Dermis blood vessel endothelial cell (primary cell): ENCODE measurements at regions not wholly inside any gene's neighbourhood (a gene's known extent, or its start where the extent isn't known, plus 50 kb on each side); places are given as distances from the start of the nearest gene placed in this dataset.
"Not testable (repeated sequence)": the region's sequence is repeated elsewhere in the genome, so short reads cannot be mapped to it uniquely, and the experiment has no call there.

Source experiments
- DNase-seq: peaks from one replicate; pipeline ENCODE4 v3.0.0; 2010

- DNase-seq = no peak
Measured at GRCh38 chr12:46487567-46488131, 115.1 kb upstream of the SLC38A2 start.

- DNase-seq = no peak
Measured at GRCh38 chr12:46486588-46486987, 114.0 kb upstream of the SLC38A2 start.

DNA sequence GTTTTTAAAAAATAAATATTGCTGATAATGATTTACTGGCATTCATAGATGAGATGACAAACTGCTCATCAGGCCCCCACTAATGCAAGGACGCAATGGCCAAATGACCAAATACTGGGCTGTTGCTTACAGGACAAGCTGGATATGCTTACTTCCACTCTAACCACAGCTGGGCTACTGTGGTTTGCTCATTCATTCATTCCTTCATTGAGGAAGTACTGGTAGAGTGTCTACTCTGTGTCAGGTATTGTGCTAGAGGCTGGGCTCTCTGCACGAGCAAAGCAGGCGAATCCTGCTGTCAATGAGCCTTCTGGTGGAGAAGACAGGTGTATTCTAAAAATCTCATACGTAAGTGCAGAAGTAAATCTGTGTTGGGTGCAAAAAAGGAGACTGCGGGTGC is 113.3 kb upstream of the SLC38A2 start:
- DNase-seq = no peak

GRCh38 chr12:46484396-46485061 is 112.0 kb upstream of the SLC38A2 start:
- no peak for DNase-seq

DNA sequence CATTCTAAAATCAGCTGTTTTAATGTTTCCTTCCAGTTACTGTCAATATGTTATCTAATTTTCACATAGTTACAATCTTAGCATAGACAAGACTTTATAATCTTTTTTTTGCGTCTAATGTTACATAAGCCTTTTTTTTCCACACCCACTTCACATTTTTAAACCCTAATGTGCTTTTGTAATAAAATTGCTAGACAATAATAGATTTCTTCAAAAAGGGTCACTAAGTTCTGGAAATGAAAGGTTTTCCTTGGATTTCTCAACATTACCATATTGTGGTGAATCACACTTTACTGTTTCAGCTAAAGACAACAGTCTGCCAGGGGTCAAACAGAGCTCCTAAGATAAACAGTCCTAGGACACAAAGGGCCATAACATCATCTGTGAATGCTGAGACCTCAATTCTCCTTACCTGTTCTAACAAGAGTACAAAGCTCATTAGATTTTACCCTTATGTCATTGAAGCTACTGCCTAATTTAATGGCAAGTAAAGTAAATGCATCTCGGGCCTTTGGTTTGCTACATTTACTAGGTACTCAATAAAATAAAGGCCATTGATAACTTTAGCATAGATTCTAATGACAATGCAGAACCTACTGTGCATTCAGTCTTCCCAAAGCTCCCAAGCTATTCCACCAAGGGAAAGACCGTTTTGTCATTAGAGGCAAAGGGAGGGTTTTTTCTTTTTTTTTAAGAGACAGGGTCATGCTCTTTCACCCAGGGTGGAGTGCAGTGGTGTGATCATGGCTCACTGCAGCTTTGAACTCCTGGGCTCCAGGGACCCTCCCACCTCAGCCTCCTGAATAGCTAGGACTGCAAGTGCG is 111.2 kb upstream of the SLC38A2 start:
- DNase-seq = peak; percentile 72

GRCh38 chr12:46480724-46481123 is 108.2 kb upstream of the SLC38A2 start:
- DNase-seq = peak; percentile 88

DNA sequence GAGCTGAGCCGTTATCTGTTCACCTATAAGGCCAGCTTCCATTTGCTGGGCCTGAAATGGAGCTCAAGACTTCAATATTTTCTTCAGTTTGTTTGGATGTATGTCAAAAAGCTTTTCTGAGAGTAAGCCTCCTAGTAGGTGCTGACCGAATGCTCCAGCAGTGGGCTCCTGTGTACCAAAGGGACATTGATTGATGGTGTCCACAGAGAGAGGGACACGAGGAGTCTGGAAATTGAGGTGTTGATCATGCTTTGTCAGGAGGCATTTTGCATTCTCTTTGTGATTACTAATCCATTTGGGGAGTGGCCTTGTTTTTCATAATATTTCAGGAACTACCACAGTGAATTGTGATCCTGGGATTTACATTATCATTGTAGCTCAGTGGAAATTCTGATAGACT is 107.7 kb upstream of the SLC38A2 start:
- no peak for DNase-seq

DNA sequence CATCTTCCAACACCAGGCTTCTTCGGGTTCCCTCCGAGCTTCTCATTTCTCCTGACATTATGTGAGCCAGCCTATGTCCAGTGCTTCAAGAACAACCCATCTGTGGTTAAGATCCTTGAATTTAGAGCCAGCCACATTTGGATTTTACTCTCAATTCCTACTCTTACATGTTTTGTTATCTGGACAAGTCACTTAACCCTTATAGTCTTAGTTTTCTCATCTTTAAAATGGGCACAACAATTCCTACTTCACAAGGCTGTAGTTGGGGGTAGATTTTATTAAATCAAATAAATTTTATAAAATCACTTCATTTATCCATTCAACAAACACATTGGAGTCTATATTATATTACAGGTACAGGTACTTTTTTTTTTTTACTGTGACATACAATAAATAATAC is 105.5 kb upstream of the SLC38A2 start:
- DNase-seq = no peak

DNA sequence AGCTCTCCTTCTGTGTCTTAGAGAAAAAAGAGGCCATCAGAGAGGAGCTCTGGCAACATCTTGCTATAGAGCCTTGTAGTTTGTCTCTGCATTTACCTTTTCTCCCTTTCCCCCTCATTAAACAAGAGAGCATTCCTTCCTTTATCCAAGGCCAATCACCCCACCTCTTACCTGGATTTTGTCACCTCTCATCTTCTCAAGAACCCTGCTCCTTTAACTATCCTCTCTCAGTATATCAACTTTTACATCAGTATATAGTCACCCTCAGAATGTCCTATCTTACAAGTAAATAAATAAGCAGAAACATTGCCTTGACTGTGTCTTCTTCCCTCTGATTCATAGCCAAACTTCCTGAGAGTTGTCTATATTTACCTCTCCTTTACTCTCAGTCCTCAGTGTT is 105.0 kb upstream of the SLC38A2 start:
- DNase-seq = no peak

DNA sequence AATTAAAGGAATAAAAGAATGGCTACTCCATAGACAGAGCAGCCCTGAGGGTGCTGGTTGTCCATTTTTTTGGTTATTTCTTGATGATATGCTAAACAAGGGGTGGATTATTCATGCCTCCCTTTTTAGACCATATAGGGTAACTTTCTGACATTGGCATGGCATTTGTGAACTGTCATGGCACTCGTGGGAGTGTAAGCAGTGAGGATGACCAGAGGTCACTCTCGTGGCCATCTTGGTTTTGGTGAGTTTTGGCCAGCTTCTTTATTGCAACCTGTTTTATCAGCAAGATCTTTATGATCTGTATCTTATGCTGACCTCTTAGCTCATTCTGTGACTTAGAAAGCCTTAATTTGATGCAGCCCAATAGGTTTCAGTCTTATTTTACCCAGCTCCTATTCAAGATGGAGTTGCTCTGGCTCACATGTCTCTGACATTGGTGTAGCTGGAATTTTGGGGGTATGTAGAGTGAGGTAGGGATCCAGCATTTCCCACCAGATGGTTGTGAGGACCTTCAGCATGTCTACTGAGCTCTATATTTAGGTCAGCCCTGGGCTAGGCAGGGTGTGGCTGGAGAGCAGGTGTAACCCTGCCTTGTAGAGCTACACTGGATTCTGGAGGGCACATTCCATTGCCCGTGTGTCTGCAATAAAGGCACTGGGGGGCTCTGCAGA is 103.5 kb upstream of the SLC38A2 start:
- no peak for DNase-seq

DNA sequence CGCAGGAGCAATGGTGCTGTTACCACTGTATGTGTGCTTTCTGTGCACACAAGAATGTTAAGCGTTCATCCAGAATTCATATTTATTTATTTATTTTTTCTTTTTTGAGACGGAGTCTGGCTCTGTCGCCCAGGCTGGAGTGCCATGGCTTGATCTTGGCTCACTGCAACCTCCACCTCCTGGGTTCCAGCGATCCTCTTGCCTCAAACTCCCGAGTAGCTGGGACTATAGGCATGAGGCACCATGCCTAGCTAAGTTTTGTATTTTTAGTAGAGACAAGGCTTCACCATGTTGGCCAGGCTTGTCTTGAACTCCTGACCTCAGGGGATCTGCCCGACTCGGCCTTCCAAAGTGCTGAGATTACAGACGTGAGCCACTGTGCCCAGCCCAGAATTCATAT is 101.8 kb upstream of the SLC38A2 start:
- not testable (repeated sequence) for DNase-seq

DNA sequence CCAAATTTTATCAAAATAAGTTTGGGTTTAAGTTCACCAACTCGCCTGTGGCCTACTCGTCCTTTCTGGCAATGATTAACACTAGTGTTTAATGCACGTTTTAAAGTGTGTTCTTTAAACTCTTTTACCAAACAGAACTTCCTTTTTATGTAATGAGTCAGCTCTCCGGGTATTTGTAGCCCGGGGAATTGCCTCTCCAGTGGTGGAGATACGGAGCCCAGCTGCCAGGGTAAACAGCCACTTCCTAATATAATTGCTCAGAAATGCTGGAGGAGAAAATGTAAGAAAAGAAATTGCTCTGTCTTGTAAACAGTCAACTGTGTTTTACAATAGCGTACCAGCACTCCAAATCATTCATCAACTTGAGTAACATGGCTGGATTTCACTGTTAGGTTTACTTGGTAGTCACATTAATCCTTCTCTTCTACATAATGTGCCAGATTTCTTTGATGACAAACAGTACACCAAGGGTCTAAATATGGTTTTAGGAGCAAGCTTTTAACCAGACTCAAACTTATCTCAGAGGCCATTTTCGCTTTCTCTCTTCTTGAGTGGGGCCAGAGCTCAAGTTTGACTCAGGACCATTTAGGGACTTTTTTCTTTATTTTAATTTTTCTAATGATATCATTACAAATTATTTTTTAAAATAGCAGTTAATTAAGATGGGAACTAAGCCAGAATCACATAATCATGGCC is 101.2 kb upstream of the SLC38A2 start:
- DNase-seq = peak; percentile 96

- DNase-seq = peak; percentile 89
Measured at GRCh38 chr12:46472893-46473633, 100.5 kb upstream of the SLC38A2 start.

- DNase-seq = no peak
Measured at GRCh38 chr12:46472144-46472705, 99.7 kb upstream of the SLC38A2 start.

GRCh38 chr12:46471404-46471803 is 98.8 kb upstream of the SLC38A2 start:
- no peak for DNase-seq

DNA sequence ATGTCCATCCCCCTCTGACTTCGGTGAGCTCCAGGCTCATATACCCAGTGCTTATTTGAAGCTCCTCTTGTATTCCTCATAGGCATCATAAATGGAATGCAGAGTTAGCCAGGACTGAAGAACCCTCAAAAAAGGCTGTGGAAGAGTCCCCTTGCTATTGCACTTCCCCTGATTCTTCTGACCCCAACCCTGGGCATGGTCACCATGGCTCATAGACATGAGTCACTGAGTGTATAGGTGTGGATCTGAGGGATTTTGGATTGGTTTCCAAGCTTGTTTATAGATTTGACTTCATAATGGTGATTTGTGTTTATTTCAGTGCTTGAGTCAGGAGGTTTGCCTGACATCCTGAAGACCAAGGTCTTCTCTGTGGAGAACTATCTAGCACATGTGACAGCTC is 98.4 kb upstream of the SLC38A2 start:
- DNase-seq = no peak

DNA sequence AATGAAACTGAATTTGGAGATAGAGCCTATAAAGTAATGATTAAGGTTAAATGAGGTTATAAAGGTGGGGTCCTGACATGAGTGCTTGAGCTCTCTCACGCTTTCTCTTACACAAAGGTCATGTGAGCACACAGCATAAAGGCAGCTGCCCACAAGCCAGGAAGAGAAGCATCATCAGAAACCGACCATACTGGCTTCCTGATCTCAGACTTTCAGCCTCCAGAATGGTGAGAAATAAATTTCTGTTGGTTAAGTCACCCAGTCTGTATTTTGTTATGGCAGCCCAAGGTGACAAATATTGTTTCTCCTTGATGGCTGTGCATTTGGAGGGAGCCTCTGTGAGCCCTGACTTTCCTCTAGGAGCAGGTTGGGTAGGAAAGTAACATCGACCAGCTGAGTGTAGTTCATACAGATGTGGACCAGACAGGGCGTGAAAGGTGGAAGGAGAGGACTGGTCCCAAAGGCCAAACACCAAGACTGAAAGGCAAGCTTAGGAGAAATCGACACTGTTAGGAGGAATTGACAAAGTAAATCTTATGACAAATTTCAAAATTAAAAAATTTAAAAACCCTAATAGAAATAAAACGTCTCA is 97.6 kb upstream of the SLC38A2 start:
- no peak for DNase-seq

DNA sequence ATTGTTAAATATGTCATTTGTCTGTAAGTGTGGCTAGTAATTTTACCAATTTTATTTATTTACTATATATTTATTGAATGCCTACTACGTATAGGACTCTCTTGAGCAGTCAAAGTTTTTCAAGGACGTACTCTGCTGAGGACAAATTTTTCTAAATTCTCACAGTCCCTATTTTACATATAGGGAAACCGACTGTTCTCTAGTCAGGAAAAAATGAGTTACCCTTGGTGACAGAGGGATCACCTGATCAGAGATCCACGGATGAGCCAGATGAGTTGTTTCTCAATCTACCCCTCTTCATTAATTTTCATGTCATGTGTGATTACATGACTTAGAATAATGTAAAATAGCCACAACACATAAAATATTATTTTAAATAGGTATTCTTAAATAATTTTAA is 96.2 kb upstream of the SLC38A2 start:
- DNase-seq = no peak

GRCh38 chr12:46468160-46468559 is 95.6 kb upstream of the SLC38A2 start:
- peak; percentile 60 for DNase-seq

GRCh38 chr12:46465307-46465706 is 92.7 kb upstream of the SLC38A2 start:
- no peak for DNase-seq

GRCh38 chr12:46464863-46465262 is 92.3 kb upstream of the SLC38A2 start:
- no peak for DNase-seq
